Activated T-cell treated with anti-CD3 and anti-CD28 coated beads for 1 hour (primary cell): ENCODE measurements at regions not wholly inside any gene's neighbourhood (a gene's known extent, or its start where the extent isn't known, plus 50 kb on each side); places are given as distances from the start of the nearest gene placed in this dataset.
A peak's percentile ranks its signal among the peaks of the same experiment; 100 is the strongest.
"Not testable (repeated sequence)": the region's sequence is repeated elsewhere in the genome, so short reads cannot be mapped to it uniquely, and the experiment has no call there.

ENCODE experiments used
- DNase-seq: peaks from one replicate; pipeline ENCODE4 v3.0.0-alpha.2; 2020; ENCODE audit warnings: low read depth

DNA sequence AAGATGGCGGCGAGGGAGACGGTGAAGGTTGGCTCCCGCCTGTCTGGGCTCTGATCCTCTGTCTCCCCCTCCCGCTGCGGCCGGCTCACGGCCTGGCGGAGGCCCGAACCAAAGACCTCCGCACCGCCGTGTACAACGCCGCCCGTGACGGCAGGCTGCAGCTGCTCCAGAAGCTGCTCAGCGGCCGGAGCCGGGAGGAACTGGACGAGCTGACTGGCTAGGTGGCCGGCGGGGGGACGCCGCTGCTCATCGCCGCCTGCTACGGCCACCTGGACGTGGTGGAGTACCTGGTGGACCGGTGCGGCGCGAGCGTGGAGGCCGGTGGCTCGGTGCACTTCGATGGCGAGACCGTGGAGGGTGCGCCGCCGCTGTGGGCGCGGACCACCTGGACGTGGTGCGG is 516.5 kb downstream of the TUBA3C start:
- DNase-seq, result not testable (repeated sequence)

DNA sequence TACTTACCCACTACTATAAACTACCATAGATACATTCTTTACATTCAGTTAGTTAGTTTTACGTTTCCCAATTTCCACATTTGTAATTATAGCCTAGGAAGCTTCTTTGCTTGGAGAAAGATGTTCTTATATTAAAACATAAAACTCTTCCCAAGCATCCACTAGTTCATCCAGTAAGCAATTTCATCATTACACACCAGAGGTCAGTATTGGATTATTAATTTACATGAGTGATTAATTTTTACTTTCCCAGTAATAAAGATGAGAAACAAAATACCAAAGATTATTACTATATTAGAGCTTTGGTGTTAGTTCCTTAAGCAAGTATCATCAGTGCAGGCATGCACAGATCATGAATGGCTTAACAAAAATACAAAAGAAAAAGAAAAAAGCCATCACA is 518.4 kb downstream of the TUBA3C start:
- DNase-seq, result not testable (repeated sequence)

DNA sequence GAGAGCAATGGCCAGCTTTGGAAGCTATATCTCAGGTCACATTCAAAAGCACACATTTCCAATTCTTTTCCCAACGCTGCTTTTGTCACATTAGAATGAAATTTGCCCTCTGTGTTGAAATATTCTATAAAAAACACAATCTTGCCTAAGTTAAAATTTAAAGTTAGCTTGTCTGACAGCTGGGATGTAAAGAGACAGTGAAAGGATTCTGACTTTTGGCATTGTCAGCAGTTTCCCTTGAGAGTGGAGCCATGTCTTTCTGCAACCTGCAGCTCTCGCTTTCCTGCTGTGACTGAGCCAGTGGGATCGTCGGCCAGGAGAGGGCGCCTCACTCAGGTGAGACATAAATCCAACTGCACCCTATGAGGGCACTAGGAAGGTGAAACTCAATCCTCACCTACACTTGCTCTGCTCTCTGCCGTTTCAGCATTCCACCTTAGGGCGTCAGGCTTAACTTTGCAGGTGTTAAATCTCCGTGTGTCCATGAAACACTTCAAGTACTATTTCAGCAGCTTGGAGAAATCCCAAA is 537.9 kb downstream of the TUBA3C start:
- peak; percentile 5 for DNase-seq

GRCh38 chr13:18628928-18629327 is 552.7 kb downstream of the TUBA3C start:
- DNase-seq, result not testable (repeated sequence)

DNA sequence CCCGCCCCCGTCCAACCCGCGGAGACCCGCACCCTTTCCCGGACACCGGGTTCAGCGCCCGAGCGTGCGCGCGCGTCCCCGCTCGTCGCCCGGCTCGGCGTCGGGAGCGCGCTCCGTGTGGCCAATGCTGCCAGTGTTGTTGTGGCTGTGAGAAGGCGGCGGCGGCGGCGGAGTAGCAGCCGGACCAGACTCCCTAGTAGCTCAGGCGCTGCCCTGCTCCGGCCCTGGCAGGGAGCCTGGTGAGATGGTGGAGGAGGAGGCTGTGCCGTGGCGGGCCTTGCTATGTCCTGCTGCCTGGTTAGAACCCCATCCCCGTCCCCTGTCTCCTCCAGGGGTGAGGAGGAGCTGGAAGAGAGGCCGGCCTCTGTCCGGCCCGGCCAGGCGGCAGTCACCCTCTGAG is 553.2 kb downstream of the TUBA3C start:
- no peak for DNase-seq

- not testable (repeated sequence) for DNase-seq
Measured at GRCh38 chr13:18624061-18624460, 557.6 kb downstream of the TUBA3C start.

DNA sequence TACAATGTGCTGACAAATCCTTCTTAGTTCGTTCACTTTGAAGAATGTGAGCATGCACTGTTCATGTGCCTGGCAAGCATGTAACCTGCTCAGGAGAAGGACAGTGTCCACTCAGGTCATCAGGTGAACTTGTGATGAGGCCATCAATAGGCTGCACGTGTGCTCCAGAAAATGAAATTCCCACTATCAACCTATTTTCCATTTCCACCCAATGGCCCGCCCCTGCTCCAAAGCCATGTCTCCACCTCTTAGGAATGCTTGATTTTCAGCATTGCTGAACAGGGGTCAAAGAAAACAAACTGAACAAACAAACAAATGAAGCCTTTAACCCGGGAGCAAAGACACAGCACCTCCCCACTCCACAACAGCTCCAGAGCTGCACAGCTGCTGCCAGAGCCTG is 563.2 kb downstream of the TUBA3C start:
- DNase-seq, result not testable (repeated sequence)

- DNase-seq, result not testable (repeated sequence)
Measured at GRCh38 chr13:18610476-18610875, 571.1 kb downstream of the TUBA3C start.

DNA sequence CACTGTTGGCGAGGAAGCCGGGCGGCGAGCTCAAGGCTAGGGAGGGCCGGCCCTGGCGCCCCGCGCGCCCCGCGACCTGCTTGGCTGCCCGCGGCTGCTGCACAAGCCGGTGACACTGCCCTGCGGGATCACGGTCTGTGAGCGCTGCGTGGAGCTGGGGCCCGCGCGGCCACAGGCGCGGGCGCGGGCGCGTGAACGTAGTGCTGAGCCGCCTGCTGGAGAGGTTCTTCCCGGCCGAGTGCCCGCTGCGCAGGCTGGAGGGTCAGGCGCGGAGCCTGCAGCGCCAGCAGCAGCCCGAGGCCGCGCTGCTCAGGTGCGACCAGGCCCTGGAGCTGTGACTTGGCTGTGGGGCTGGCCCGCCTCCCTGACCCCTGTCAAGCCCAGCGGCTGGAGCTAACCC is 572.3 kb downstream of the TUBA3C start:
- not testable (repeated sequence) for DNase-seq

DNA sequence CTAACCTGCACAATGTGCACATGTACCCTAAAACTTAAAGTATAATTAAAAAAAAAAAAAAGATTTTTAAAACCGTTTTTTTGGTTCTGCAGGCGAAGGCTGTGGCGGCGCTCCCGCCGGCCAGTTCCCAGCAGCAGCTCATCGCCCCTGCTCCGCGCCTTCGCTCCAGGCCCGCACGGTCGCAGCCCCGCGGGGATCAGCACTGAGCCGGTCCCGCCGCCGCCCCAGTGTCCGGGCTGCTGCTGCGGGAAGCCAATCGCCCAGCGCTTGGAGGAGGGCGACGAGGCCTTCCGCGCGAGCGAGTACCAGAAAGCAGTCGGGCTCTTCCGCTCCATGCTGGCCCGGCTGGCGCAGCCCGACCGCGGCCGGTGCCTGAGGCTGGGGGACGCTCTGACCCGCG is 572.8 kb downstream of the TUBA3C start:
- not testable (repeated sequence) for DNase-seq

- not testable (repeated sequence) for DNase-seq
Measured at GRCh38 chr13:18600366-18600765, 581.3 kb downstream of the TUBA3C start.

DNA sequence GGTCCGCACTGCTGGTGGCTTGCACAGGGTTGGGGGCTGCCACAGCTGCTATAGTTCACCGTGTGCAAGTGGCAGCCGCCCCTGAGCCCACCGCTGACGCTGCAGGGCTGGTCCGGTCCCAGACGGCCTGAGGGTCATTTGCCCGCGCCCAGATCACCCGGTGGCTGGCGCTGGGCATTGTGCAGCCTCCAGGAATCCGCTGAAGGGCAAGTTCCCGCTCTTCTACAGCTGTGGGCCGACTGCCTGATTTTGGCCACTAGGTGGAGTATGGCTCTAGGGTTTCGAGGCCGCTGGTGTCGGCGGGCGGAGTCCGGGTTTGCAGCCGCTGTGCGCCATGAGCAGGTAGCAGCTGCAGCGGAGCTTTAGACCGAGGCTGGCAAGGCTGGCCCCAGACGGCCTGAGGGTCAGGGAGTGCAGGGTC is 581.8 kb downstream of the TUBA3C start:
- not testable (repeated sequence) for DNase-seq

- DNase-seq, result not testable (repeated sequence)
Measured at GRCh38 chr13:18598543-18598942, 583.1 kb downstream of the TUBA3C start.

DNA sequence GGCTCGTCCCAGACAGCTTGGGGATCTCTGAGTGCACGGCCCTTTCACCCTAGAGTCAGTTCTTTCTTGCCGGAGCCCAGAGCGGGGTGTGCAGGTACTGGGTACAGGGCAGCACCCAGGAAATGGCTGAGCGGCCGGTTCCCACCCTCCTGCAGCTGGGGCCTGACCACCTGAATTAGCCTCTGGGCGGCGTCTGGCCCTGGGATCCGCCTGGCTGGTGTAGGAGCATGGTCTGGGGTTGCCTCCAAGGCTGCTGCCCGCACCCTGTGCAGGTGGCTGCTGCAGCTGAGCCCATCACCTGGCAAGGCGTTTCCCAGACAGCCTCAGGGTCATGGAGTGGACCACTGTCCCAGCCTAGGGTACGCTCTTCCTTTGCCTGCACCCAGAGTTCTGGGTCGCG is 583.7 kb downstream of the TUBA3C start:
- not testable (repeated sequence) for DNase-seq

GRCh38 chr13:18577103-18577502 is 604.5 kb downstream of the TUBA3C start:
- not testable (repeated sequence) for DNase-seq

DNA sequence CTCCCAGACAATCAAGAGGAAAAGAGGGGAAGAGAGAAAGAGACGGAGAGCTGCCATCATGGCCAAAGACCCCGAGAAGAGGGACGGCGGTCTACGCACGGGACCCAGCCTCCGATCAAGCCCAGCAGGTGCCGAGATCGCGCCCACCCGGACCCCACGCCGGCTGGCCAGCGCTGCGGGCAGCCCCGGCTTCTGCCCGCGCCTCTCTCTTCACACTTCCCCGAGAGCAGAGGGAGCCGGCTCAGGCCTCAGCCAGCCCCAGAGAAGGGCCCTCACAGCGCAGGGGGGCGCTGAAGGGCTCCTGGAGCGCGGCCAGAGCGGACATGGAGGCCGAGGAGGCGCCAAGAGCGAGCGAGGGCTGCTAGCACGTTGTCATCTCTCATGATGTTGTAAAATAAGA is 613.7 kb downstream of the TUBA3C start:
- not testable (repeated sequence) for DNase-seq
